ENCODE measurements at regions not wholly inside any gene's neighbourhood (a gene's known extent, or its start where the extent isn't known, plus 50 kb on each side); places are given as distances from the start of the nearest gene placed in this dataset.

DNA sequence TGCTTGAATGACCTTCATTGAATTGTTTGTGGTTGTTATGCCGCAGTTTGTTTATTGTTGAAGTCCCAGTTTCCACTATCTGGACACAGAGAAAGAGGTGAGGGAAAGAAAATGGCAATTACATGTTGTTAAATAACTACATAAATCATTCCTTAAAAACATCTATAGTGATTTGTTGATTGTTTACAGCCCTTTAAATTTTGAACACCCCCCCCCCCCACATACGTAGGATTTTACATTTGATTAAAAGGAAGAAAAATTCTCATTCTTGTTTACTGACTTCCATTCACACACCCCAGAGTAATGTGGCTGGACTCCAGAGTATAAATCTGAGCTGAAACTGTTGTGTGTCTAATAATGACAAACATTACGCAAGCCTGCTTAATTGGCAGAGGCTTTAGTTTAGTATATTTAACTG, 87.1 kb upstream of the FAM174A start:
- Histone ChIP-seq H3K4me3 (ENCODE audit: low read depth, low read length) (no peak overlapping the region), H3K9me3 (no peaks in the 10 kb centered on the region), H3K27me3 (no peaks in the 10 kb centered on the region), H3K36me3 (no peaks in the 10 kb centered on the region), H3K4me1 (peaks cover 8% of the 10 kb centered on the region)
- TF ChIP-seq, protein P1, sequence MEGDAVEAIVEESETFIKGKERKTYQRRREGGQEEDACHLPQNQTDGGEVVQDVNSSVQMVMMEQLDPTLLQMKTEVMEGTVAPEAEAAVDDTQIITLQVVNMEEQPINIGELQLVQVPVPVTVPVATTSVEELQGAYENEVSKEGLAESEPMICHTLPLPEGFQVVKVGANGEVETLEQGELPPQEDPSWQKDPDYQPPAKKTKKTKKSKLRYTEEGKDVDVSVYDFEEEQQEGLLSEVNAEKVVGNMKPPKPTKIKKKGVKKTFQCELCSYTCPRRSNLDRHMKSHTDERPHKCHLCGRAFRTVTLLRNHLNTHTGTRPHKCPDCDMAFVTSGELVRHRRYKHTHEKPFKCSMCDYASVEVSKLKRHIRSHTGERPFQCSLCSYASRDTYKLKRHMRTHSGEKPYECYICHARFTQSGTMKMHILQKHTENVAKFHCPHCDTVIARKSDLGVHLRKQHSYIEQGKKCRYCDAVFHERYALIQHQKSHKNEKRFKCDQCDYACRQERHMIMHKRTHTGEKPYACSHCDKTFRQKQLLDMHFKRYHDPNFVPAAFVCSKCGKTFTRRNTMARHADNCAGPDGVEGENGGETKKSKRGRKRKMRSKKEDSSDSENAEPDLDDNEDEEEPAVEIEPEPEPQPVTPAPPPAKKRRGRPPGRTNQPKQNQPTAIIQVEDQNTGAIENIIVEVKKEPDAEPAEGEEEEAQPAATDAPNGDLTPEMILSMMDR (IDR thresholded peaks at IDR 0.05; ENCODE audit: low read depth, low read length), result no peak
- DNase-seq, result no peak

DNA sequence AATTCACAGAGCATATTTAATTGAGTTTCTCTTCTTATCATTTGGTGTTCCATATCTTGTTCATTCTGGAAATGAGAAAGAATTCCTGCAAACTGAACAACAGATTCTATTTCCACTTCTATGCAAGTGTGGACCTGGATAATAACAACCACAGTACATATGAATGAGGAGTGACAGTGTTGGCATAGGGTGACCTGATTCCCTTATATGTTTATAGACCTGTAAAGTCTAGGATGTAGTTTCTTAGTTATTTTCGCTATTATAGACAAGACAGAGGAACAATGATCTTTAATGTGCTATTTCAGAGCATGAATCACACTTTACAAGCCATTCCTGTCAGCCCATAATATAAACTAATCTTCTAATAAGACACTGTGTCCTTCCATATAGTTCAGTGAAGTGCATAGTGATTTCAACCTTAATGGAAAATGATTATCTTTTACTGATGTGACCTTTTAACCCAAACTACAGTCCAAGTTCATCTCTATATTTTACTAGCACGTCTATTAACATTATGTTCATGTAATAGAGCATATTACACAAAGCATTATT, 88.2 kb upstream of the FAM174A start:
- H3K36me3 ChIP-seq, result no peaks in the 10 kb centered on the region
- TF ChIP-seq, protein P1 (IDR thresholded peaks at IDR 0.05; ENCODE audit: low read depth, low read length), result no peak
- DNase-seq, result no peak

DNA sequence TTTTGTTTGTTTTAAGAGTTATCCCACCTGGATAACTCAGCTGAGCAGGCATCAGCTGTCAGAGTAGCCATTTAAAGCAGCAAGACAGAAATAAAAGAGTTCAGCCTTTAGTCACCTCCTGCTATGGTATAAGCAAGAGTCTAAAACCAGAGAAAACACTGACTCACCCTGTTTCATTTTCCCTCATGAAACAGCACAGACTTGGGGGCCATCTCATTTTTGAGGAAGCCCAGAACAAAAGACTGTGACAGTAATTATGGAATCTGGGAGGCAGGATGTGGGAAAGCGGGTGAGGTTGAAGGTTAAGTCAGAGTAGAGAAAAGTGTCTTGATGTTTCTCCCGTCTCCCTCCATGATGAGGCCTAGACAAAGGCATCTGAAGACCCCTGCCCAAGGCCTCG, 90.2 kb upstream of the FAM174A start:
- no peak for DNase-seq
- no peaks in the 10 kb centered on the region for H3K27me3 ChIP-seq
- no peaks in the 10 kb centered on the region for H3K36me3 ChIP-seq
- TF ChIP-seq, protein P1 (IDR thresholded peaks at IDR 0.05; ENCODE audit: low read depth, low read length), result no peak
- no peaks in the 10 kb centered on the region for H3K9me3 ChIP-seq
- H3K4me3 ChIP-seq (ENCODE audit: low read depth, low read length), result no peak overlapping the region
- peaks cover 8% of the 10 kb centered on the region; the same call in 1 of the 2 replicates for H3K4me1 ChIP-seq

More for the DNA sequence above, 88.2 kb upstream of the FAM174A start:
- peaks cover 8% of the 10 kb centered on the region for H3K4me1 ChIP-seq
- H3K9me3 ChIP-seq, result no peaks in the 10 kb centered on the region
- no peaks in the 10 kb centered on the region for H3K27me3 ChIP-seq
- no peak overlapping the region for H3K4me3 ChIP-seq (ENCODE audit: low read depth, low read length)

DNA sequence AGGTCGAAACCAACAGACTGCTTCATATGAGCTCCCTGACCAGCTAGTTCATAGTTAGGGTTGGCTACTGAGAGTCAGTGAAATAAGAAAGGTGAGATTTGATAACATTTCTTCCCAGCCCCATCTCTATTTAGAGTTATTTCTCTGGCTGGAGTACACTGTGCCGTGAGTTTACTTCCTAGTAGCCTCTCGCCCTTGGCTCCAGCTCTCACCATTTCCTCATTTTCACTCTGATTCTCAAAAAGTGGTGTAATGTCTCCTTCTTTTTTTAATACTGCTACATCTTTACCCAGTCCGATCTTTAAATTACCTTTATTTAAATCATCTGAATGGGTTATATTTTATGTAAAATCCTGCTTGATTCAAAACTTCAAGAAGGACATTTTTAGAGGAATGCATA, 100.4 kb upstream of the FAM174A start:
- H3K36me3 ChIP-seq, result no peaks in the 10 kb centered on the region
- no peaks in the 10 kb centered on the region for H3K27me3 ChIP-seq
- no peaks in the 10 kb centered on the region for H3K9me3 ChIP-seq
- no peak overlapping the region for H3K4me3 ChIP-seq (ENCODE audit: low read depth, low read length)
- TF ChIP-seq, protein P1 (IDR thresholded peaks at IDR 0.05; ENCODE audit: low read depth, low read length), result no peak
- no peaks in the 10 kb centered on the region for H3K4me1 ChIP-seq
- DNase-seq, result no peak

DNA sequence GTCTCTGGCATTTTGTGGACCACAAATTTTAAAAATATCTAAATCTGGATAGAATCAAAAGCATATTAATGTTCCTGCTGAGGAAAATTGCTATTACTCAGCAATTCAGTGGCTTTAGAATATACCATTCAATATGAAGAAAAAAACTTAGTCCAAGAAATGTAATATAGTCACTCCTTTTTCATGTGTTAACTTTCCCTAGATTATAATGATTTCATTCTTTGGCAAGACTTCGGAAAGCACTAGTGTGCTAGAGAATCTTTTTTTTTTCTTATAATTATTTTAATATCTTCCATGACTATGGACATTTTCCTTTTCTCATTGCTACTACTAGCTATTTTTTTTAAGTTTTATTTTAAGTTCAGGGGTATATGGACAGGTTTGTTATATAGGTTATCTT, 102.4 kb upstream of the FAM174A start:
- H3K4me1 ChIP-seq, result no peaks in the 10 kb centered on the region
- H3K36me3 ChIP-seq, result no peaks in the 10 kb centered on the region
- no peak overlapping the region for H3K4me3 ChIP-seq (ENCODE audit: low read depth, low read length)
- TF ChIP-seq, protein P1 (IDR thresholded peaks at IDR 0.05; ENCODE audit: low read depth, low read length), result no peak
- no peaks in the 10 kb centered on the region for H3K9me3 ChIP-seq
- DNase-seq, result no peak
- H3K27me3 ChIP-seq, result no peaks in the 10 kb centered on the region

DNA sequence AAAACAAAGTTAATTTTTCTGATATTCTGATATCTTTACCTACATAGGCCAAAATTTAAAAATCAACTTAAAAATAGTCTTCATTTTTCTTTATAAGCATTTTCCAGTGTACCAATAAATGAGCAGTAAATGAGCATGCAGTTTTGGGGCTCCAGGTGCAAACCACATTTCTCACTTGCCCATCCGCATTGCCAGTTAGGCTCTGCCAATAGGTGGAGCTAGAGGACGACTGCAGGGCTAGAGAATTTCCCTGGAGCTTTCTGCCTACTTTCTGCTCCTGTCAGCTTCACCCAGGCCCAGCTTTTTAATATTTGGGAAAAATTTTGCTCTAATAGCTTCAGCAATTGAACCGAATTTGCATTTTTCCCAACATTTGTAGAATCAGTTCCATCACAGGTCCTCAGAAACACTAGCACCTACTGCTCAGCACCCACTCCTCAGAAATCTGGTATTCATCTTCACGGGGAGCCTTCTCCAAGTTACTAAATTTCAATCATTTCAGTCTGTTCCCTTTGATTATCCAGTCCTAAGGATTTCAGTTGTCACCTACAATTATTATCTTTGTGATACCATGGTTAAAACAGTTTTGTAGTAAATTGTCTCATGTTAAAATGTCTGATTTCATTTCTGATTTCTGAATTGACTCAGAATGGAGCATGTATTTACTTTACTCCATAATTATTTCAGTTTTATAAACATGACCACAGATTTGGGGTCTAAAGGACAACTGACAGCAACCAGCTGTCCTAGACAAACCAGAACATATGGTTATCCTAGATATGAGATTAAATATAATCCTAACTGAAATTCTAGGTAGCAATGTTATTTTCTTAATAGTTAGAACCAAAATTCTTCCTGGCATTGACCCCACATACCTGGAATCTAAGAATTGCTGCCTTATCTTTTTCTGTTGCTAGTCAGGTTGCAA, 104.6 kb upstream of the FAM174A start:
- no peaks in the 10 kb centered on the region for H3K27me3 ChIP-seq
- H3K36me3 ChIP-seq, result no peaks in the 10 kb centered on the region
- peak; percentile 68 for DNase-seq
- no peaks in the 10 kb centered on the region for H3K4me1 ChIP-seq
- no peaks in the 10 kb centered on the region for H3K9me3 ChIP-seq
- H3K4me3 ChIP-seq (ENCODE audit: low read depth, low read length), result no peak overlapping the region
- TF ChIP-seq, protein P1 (IDR thresholded peaks at IDR 0.05; ENCODE audit: low read depth, low read length), result peak; percentile 100
